SK-N-SH (cell line): ENCODE measurements at regions not wholly inside any gene's neighbourhood (a gene's known extent, or its start where the extent isn't known, plus 50 kb on each side); places are given as distances from the start of the nearest gene placed in this dataset.

ENCODE experiments used
- CTCF ChIA-PET: fragments of 300-600, 350-600 bp; formaldehyde crosslinking; extraction: SDS; loops from one replicate; lab custom pipeline; 2021; lab: Yijun Ruan, JAX
- POLR2A ChIA-PET: fragments of 350-600 bp; sonication (Branson Sonifier 250); formaldehyde crosslinking; extraction: SDS; loops from one replicate; lab custom pipeline; 2020; ENCODE audit warnings: antibody characterized with exemption, inconsistent platforms; lab: Yijun Ruan, JAX
- DNase-seq: peaks from one replicate; pipeline ENCODE4 v3.0.0; 2012
- H2AFZ ChIP-seq: fragments of 200-600 bp; sonication (generic); 2 replicates; pipeline ENCODE4 v1.8.1; 2016; ENCODE audit warnings: antibody characterized with exemption, mild to moderate bottlenecking, low read depth
- H3F3A ChIP-seq: fragments of 200-600 bp; sonication (generic); replicated peaks from 2 replicates; pipeline ENCODE3; 2016; ENCODE audit warnings: antibody characterized with exemption, mild to moderate bottlenecking; ENCODE audit not compliant: insufficient read depth
- H3K27ac ChIP-seq, 2 experiments: fragments of 200-500 bp in 1 of 2; fragments of 200-600 bp in 1 of 2; sonication (Bioruptor generic) in 1 of 2; sonication (generic), shearing (Covaris generic) in 1 of 2; 2 replicates each; pipeline versions ENCODE4 v1.5.1 to v1.6.1; 2014 to 2016; ENCODE audit warnings: low read depth in 2 of 2, inconsistent platforms in 1 of 2, low read length in 1 of 2, mild to moderate bottlenecking in 1 of 2, mixed read lengths in 1 of 2
- H3K27me3 ChIP-seq: fragments of 200-600 bp; sonication (generic), shearing (Covaris generic); 2 replicates; pipeline ENCODE4 v1.6.1; 2016; ENCODE audit warnings: mixed run types; ENCODE audit not compliant: insufficient read depth
- H3K36me3 ChIP-seq, 2 experiments: fragments of 200-500 bp in 1 of 2; fragments of 200-600 bp in 1 of 2; sonication (Bioruptor generic) in 1 of 2; sonication (generic) in 1 of 2; replicated peaks in 1 of 2; 2 replicates each; pipeline versions ENCODE3 to v1.5.1; 2014 to 2016; ENCODE audit warnings: low read length in 1 of 2, mild to moderate bottlenecking in 1 of 2; ENCODE audit not compliant: insufficient read depth in 2 of 2, control insufficient read depth in 1 of 2
- H3K4me1 ChIP-seq, 2 experiments: fragments of 200-500 bp in 1 of 2; fragments of 200-600 bp in 1 of 2; sonication (Bioruptor generic) in 1 of 2; sonication (generic), shearing (Covaris generic) in 1 of 2; 2 replicates each; pipeline versions ENCODE4 v1.5.1 to v1.6.1; 2014 to 2016; ENCODE audit warnings: low read depth in 1 of 2, low read length in 1 of 2, mixed run types in 1 of 2; ENCODE audit not compliant: insufficient read depth in 2 of 2, control insufficient read depth in 1 of 2
- H3K4me2 ChIP-seq: fragments of 200-600 bp; sonication (generic), shearing (Covaris generic); 2 replicates; pipeline ENCODE4 v1.6.1; 2017; ENCODE audit warnings: mixed run types
- H3K4me3 ChIP-seq, 2 experiments: fragments of 200-500 bp in 1 of 2; fragments of 200-600 bp in 1 of 2; sonication (Bioruptor generic) in 1 of 2; sonication (generic), shearing (Covaris generic) in 1 of 2; 2 replicates each; pipeline versions ENCODE4 v1.5.1 to v1.8.1; 2014 to 2016; ENCODE audit warnings: low read depth in 2 of 2, inconsistent platforms in 1 of 2, low read length in 1 of 2, mild to moderate bottlenecking in 1 of 2, mixed read lengths in 1 of 2, moderate library complexity in 1 of 2
- H3K79me2 ChIP-seq: fragments of 200-600 bp; sonication (generic); 2 replicates; pipeline ENCODE4 v1.8.1; 2017; ENCODE audit warnings: mild to moderate bottlenecking; ENCODE audit not compliant: insufficient read depth
- H3K9ac ChIP-seq: fragments of 200-600 bp; sonication (generic); 2 replicates; pipeline ENCODE4 v1.6.1; 2017; ENCODE audit warnings: mixed run types
- H3K9me2 ChIP-seq: fragments of 200-600 bp; sonication (generic); 2 replicates; pipeline ENCODE4 v1.6.1; 2017; ENCODE audit warnings: mixed run types
- H3K9me3 ChIP-seq: fragments of 200-600 bp; sonication (generic); 2 replicates; pipeline ENCODE4 v1.6.1; 2017; ENCODE audit warnings: mixed run types, mild to moderate bottlenecking, moderate library complexity
- H4K20me1 ChIP-seq: fragments of 200-600 bp; sonication (generic); 2 replicates; pipeline ENCODE4 v1.6.1; 2017; ENCODE audit warnings: mild to moderate bottlenecking, mixed run types; ENCODE audit not compliant: insufficient read depth
- ELF1 ChIP-seq: IDR thresholded peaks from 2 replicates; pipeline ENCODE4 v1.4.0; 2012
- EP300 ChIP-seq, 2 experiments: IDR thresholded peaks; 2 replicates each; pipeline versions ENCODE4 v1.4.0 to v1.6.1; 2012; ENCODE audit warnings: borderline replicate concordance in 1 of 2, low read depth in 1 of 2, low read length in 1 of 2
- FOSL2 ChIP-seq: IDR thresholded peaks from 2 replicates; pipeline ENCODE4 v1.4.0; 2012; ENCODE audit warnings: low read depth, mild to moderate bottlenecking, moderate library complexity, borderline replicate concordance
- FOXJ3 ChIP-seq: sonication (generic); formaldehyde crosslinking; IDR thresholded peaks from 2 replicates; pipeline ENCODE4 v1.5.1; 2020; ENCODE audit warnings: mild to moderate bottlenecking, missing genetic modification reagents
- GABPA ChIP-seq: IDR thresholded peaks from 2 replicates; pipeline ENCODE4 v1.4.0; 2012; ENCODE audit warnings: low read depth, mild to moderate bottlenecking
- IRF3 ChIP-seq: fragments of 150-350 bp; IDR thresholded peaks from 2 replicates; pipeline ENCODE4 v1.6.1; 2016; ENCODE audit warnings: mild to moderate bottlenecking, low read depth, low read length
- JUND ChIP-seq: IDR thresholded peaks from 2 replicates; pipeline ENCODE4 v1.4.0; 2012
- MXI1 ChIP-seq: IDR thresholded peaks from 2 replicates; pipeline ENCODE4 v1.6.1; 2012; ENCODE audit warnings: mild to moderate bottlenecking, low read depth, low read length, improper control_type of control experiment
- NRF1 ChIP-seq: IDR thresholded peaks from 2 replicates; pipeline ENCODE4 v1.6.1; 2012; ENCODE audit warnings: low read depth, mild to moderate bottlenecking, low read length
- POLR2AphosphoS5 ChIP-seq: IDR thresholded peaks from 2 replicates; pipeline ENCODE4 v1.6.1; 2012; ENCODE audit warnings: low read depth, low read length
- RAD21 ChIP-seq: IDR thresholded peaks from 2 replicates; pipeline ENCODE4 v1.6.1; 2012; ENCODE audit warnings: mild to moderate bottlenecking, low read length
- RFX5 ChIP-seq: IDR thresholded peaks from 2 replicates; pipeline ENCODE4 v1.6.1; 2012; ENCODE audit warnings: mild to moderate bottlenecking, improper control_type of control experiment, low read length
- RXRA ChIP-seq: IDR thresholded peaks from 2 replicates; pipeline ENCODE4 v1.4.0; 2012; ENCODE audit warnings: low read depth, mild to moderate bottlenecking, borderline replicate concordance
- SIN3A ChIP-seq: IDR thresholded peaks from 2 replicates; pipeline ENCODE4 v1.6.1; 2012; ENCODE audit warnings: low read depth, mild to moderate bottlenecking, low read length, moderate library complexity, borderline replicate concordance
- USF1 ChIP-seq: IDR thresholded peaks from 2 replicates; pipeline ENCODE4 v1.4.0; 2012; ENCODE audit warnings: low read depth, borderline replicate concordance
- YY1 ChIP-seq: IDR thresholded peaks from 2 replicates; pipeline ENCODE4 v1.4.0; 2012; ENCODE audit warnings: low read depth, mild to moderate bottlenecking
- WGBS: methylation state at CpG from one replicate; pipeline ENCODE4 v1.1.6; 2017; ENCODE audit warnings: low lambda C conversion rate; 5-methylcytosine and 5-hydroxymethylcytosine counted together
- TF ChIP-seq, protein P1 (sequence below): IDR thresholded peaks from 2 replicates; pipeline ENCODE4 v1.4.0; 2012; ENCODE audit warnings: low read depth
- TF ChIP-seq, protein P2 (sequence below): IDR thresholded peaks from 2 replicates; pipeline ENCODE4 v1.4.0; 2012; ENCODE audit warnings: low read depth, borderline replicate concordance

- H3K4me1 ChIP-seq = no peaks in the 10 kb centered on the region
- H3F3A ChIP-seq = no peaks in the 10 kb centered on the region
- H3K79me2 ChIP-seq = no peaks in the 10 kb centered on the region
- no peak for TF ChIP-seq EP300 (IDR thresholded peaks at IDR 0.05; ENCODE audit: borderline replicate concordance in 1 of 2, low read depth in 1 of 2, low read length in 1 of 2)
- no peak for TF ChIP-seq RAD21
- TF ChIP-seq JUND = no peak
- TF ChIP-seq FOSL2 = no peak
- ChIA-PET POLR2A (no interaction called here), CTCF (no interaction called here)
- 11% methylated on average over 3 of the region's 3 CpGs for WGBS
- H2AFZ ChIP-seq = no peak overlapping the region
- no peak overlapping the region for H3K4me3 ChIP-seq
- no peak overlapping the region for H3K4me2 ChIP-seq
- no peaks in the 10 kb centered on the region for H3K9me2 ChIP-seq
- no peaks in the 10 kb centered on the region for H3K27me3 ChIP-seq
- H3K9ac ChIP-seq = no peak overlapping the region
- H3K9me3 ChIP-seq = no peaks in the 10 kb centered on the region
- H3K27ac ChIP-seq = no peak overlapping the region
- no peaks in the 10 kb centered on the region for H4K20me1 ChIP-seq
- no peaks in the 10 kb centered on the region for H3K36me3 ChIP-seq
- no peak for DNase-seq
Observed at GRCh38 chr13:104837756-104838155, 1697.7 kb downstream of the EFNB2 start.

- no peaks in the 10 kb centered on the region for H3K79me2 ChIP-seq
- POLR2A ChIA-PET = no interaction called here
- H3K9me2 ChIP-seq = no peaks in the 10 kb centered on the region
- TF ChIP-seq YY1 (no peak), ELF1 (no peak), USF1 (no peak), EP300 (IDR thresholded peaks at IDR 0.05; ENCODE audit: borderline replicate concordance in 1 of 2, low read depth in 1 of 2, low read length in 1 of 2) (no peak), SIN3A (no peak), MXI1 (no peak)
- 29% methylated on average over 1 of the region's 1 CpG for WGBS
- CTCF ChIA-PET = no interaction called here
- no peak overlapping the region for H3K9ac ChIP-seq
- no peak for DNase-seq
- H3K4me2 ChIP-seq = no peak overlapping the region
- no peaks in the 10 kb centered on the region for H3K27me3 ChIP-seq
- no peaks in the 10 kb centered on the region for H3K9me3 ChIP-seq
- no peaks in the 10 kb centered on the region for H3F3A ChIP-seq
- H4K20me1 ChIP-seq = no peaks in the 10 kb centered on the region
- no peak overlapping the region for H3K27ac ChIP-seq
- H3K4me3 ChIP-seq = no peak overlapping the region
- H3K4me1 ChIP-seq = no peaks in the 10 kb centered on the region
- H2AFZ ChIP-seq = no peak overlapping the region
- no peaks in the 10 kb centered on the region for H3K36me3 ChIP-seq
Observed at GRCh38 chr13:104833221-104833620, 1702.2 kb downstream of the EFNB2 start.

GRCh38 chr13:104832231-104832630 lies 1703.2 kb downstream of the EFNB2 start:
- Histone ChIP-seq H3K27ac (no peak overlapping the region), H4K20me1 (no peaks in the 10 kb centered on the region), H3K27me3 (no peaks in the 10 kb centered on the region), H3K9me2 (no peaks in the 10 kb centered on the region), H3K9ac (no peak overlapping the region), H3K79me2 (no peaks in the 10 kb centered on the region), H3K9me3 (no peaks in the 10 kb centered on the region), H3K36me3 (no peaks in the 10 kb centered on the region), H3K4me1 (no peaks in the 10 kb centered on the region), H3F3A (no peaks in the 10 kb centered on the region), H3K4me2 (no peak overlapping the region), H3K4me3 (no peak overlapping the region), H2AFZ (no peak overlapping the region)
- 43% methylated on average over 4 of the region's 4 CpGs for WGBS
- no peak for DNase-seq
- POLR2A ChIA-PET = no interaction called here
- CTCF ChIA-PET = no interaction called here
- no peak for TF ChIP-seq FOSL2
- no peak for TF ChIP-seq ELF1
- no peak for TF ChIP-seq IRF3
- no peak for TF ChIP-seq JUND
- TF ChIP-seq, protein P1, sequence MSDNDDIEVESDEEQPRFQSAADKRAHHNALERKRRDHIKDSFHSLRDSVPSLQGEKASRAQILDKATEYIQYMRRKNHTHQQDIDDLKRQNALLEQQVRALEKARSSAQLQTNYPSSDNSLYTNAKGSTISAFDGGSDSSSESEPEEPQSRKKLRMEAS = no peak
- TF ChIP-seq, protein P2, sequence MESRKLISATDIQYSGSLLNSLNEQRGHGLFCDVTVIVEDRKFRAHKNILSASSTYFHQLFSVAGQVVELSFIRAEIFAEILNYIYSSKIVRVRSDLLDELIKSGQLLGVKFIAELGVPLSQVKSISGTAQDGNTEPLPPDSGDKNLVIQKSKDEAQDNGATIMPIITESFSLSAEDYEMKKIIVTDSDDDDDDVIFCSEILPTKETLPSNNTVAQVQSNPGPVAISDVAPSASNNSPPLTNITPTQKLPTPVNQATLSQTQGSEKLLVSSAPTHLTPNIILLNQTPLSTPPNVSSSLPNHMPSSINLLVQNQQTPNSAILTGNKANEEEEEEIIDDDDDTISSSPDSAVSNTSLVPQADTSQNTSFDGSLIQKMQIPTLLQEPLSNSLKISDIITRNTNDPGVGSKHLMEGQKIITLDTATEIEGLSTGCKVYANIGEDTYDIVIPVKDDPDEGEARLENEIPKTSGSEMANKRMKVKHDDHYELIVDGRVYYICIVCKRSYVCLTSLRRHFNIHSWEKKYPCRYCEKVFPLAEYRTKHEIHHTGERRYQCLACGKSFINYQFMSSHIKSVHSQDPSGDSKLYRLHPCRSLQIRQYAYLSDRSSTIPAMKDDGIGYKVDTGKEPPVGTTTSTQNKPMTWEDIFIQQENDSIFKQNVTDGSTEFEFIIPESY = no peak
- no peak for TF ChIP-seq NRF1
- no peak for TF ChIP-seq RAD21
- TF ChIP-seq FOXJ3 (CRISPR knock-in tag) = no peak
- TF ChIP-seq RXRA = no peak
- TF ChIP-seq POLR2AphosphoS5 = no peak
- TF ChIP-seq GABPA = no peak
- TF ChIP-seq RFX5 = no peak
